Astrocyte of the spinal cord (primary cell): ENCODE measurements at regions not wholly inside any gene's neighbourhood (a gene's known extent, or its start where the extent isn't known, plus 50 kb on each side); places are given as distances from the start of the nearest gene placed in this dataset.

Experiments
- DNase-seq: peaks from one replicate; pipeline ENCODE4 v3.0.0; 2011; ENCODE audit warnings: low read depth, low spot score
- H3K4me3 ChIP-seq: 2 replicates; pipeline ENCODE4 v1.5.1; 2011; ENCODE audit warnings: low read depth, mild to moderate bottlenecking, low read length, moderate library complexity
- in situ Hi-C: cut with HindIII; loops from 2 replicates; pipeline ENCODE4 v1.10.0; 2017; ENCODE audit warnings: low sequenced_read_pairs
- TF ChIP-seq, protein P1 (sequence below): IDR thresholded peaks from 2 replicates; pipeline ENCODE4 v1.5.1; 2012; ENCODE audit warnings: low read depth, mild to moderate bottlenecking, low read length, inconsistent platforms

DNA sequence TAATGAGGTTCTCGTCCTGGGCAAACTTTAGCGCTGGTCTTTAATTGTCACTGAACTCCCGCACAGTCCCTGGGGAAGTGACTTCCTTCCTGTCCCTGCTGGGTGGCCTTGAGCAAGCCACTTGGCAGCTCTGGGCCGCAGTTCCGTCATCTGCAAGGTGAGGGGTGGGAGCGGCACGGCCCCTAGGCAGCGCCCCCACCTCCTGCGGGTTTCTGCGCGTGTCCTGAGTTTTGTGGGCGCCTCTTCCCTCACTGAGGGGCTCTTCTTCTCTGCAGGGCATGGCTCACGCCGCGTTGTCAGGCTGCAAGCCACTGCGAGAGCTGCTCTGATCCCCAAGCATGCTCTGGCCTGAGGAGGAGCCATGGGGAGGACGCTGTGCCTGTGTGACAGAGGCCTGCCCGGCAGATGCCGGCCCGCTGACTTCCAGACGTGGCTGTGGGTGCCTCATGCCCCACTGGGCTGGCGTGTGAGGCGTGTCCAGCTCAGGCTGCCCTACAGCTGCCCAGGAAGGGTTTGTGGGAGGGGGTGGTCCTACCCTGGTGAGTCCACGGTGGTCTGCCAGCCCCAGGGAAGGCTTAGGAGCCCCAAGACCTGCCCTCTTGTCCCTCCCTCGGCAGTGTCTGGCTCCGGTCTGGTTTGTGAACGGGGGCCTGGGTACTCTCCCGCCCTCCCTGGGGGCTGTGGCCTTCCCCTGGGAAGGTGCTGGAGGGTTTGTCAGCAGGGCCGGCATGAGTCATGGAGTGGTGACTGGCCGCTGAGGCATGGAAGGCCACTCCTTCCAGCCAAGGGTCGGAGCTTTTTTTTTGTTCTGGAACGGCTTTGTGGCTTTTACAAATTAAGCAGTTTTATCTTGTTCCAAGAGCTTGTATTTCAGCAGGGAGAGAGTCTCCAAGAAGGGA lies 182.0 kb downstream of the SEC14L1 start:
- peak; percentile 100 for DNase-seq
- peak overlapping the region; percentile 30 for H3K4me3 ChIP-seq
- in situ Hi-C loops, result no loop called here
- TF ChIP-seq, protein P1, sequence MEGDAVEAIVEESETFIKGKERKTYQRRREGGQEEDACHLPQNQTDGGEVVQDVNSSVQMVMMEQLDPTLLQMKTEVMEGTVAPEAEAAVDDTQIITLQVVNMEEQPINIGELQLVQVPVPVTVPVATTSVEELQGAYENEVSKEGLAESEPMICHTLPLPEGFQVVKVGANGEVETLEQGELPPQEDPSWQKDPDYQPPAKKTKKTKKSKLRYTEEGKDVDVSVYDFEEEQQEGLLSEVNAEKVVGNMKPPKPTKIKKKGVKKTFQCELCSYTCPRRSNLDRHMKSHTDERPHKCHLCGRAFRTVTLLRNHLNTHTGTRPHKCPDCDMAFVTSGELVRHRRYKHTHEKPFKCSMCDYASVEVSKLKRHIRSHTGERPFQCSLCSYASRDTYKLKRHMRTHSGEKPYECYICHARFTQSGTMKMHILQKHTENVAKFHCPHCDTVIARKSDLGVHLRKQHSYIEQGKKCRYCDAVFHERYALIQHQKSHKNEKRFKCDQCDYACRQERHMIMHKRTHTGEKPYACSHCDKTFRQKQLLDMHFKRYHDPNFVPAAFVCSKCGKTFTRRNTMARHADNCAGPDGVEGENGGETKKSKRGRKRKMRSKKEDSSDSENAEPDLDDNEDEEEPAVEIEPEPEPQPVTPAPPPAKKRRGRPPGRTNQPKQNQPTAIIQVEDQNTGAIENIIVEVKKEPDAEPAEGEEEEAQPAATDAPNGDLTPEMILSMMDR, result no peak

GRCh38 chr17:77323413-77324171 lies 182.8 kb downstream of the SEC14L1 start:
- H3K4me3 ChIP-seq, result peak overlapping the region; percentile 8
- TF ChIP-seq, protein P1, result no peak
- DNase-seq, result peak; percentile 57
- in situ Hi-C loops, result no loop called here

- DNase-seq, result no peak
- H3K4me3 ChIP-seq, result no peak overlapping the region
- in situ Hi-C loops, result no loop called here
- TF ChIP-seq, protein P1, result no peak
Measured at GRCh38 chr17:77324227-77324626, 183.5 kb downstream of the SEC14L1 start.

DNA sequence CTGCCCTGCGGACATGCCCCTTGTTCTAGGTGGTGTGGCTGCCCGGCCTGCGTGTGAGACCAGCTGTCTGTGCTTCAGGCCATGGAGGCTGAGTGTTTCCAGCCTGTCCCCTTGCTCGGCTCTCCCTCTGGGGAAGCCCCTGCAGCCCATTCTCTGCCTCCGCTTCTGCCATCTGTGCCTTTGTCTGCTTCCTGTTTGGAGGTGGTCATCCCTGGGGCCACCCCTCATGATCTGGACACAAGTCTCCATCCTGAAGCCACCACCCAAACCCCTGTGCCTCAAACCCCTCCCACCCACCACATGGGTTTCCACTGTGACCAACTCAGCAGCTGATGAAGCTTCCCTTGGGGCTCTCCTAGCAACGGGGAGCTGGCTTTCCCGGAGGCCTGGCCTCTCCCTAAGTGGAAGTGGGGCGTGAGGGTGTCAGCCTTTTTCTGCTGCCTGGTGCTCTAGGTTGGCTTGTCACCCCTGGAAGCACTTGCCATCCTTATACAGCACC lies 184.9 kb downstream of the SEC14L1 start:
- peak; percentile 46 for DNase-seq
- TF ChIP-seq, protein P1, result no peak
- in situ Hi-C loops, result no loop called here
- no peak overlapping the region for H3K4me3 ChIP-seq

GRCh38 chr17:77326076-77326591 lies 185.4 kb downstream of the SEC14L1 start:
- TF ChIP-seq, protein P1, result no peak
- no peak overlapping the region for H3K4me3 ChIP-seq
- in situ Hi-C loops, result no loop called here
- no peak for DNase-seq

DNA sequence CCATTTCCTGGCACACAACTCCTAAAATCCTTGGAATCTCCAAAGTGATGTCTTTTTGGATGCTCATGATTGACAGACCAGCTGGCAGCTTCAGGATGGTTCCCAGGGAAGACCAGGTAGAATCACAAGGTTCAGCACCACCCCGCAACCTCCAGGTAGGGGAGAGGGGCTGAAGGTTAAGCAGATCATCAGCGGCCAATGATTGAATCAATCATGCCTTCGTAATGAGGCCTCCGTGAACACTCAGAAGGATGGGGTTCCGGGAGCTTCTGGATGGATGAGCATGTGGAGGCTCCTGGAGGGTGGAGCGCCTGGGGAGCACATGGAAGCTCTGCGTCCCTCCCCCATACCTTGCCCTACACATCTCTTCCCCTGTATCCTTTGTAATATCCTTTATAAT lies 185.9 kb downstream of the SEC14L1 start:
- in situ Hi-C loops, result no loop called here
- DNase-seq, result no peak
- no peak overlapping the region for H3K4me3 ChIP-seq
- TF ChIP-seq, protein P1, result no peak
